Uterus (tissue), 2 donors: ENCODE measurements at regions not wholly inside any gene's neighbourhood (a gene's known extent, or its start where the extent isn't known, plus 50 kb on each side); places are given as distances from the start of the nearest gene placed in this dataset.

Experiments
- CTCF ChIP-seq, 4 experiments: fragments of 200-600 bp in 2 of 4; fragments of 450-650 bp in 2 of 4; sonication (generic) in 2 of 4; IDR thresholded peaks; one replicate each; pipeline ENCODE4 v1.5.1; 2016 to 2019; ENCODE audit warnings: antibody characterized with exemption in 4 of 4, mild to moderate bottlenecking in 2 of 4, moderate library complexity in 1 of 4
- POLR2A ChIP-seq, 2 donors: fragments of 450-650 bp; IDR thresholded peaks; one replicate each; pipeline ENCODE4 v1.6.1; 2016; ENCODE audit warnings: antibody characterized with exemption in 2 of 2, mild to moderate bottlenecking in 1 of 2, moderate library complexity in 1 of 2

DNA sequence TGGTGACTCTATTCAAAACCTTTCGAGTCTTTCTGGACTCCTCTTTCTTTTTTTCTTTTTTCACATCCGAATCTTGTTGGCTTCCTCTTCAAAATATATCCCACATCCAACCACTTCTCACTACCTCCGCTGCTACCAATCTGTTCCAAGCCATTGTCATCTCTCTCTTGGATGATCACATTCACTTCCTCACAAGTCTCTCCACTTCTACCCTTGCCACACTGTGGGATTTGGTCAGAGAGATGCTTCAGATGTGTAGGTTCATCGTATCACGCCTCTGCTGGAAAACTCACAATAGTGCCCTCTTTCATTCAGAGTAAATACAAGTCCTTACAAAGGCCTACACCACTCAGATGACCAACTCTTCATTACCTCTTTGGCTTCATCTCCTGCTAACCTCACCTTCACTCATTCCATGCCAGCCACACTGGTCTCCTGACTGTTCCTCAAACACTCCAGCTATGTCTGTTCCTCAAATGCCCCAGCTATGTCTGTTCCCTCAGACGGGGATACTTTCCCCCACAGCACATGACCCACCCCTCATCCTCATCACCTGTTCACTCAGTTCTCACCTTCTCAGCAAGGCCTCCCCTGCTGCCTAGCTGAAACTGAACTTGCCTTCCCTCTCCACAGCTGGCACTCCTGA lies 67.2 kb upstream of the PELI1 start:
- no peak for TF ChIP-seq CTCF (IDR thresholded peaks at IDR 0.05)
- no peak for TF ChIP-seq POLR2A (IDR thresholded peaks at IDR 0.05)
